K562 (cell line): ENCODE measurements at regions not wholly inside any gene's neighbourhood (a gene's known extent, or its start where the extent isn't known, plus 50 kb on each side); places are given as distances from the start of the nearest gene placed in this dataset.
"Not testable (repeated sequence)": the region's sequence is repeated elsewhere in the genome, so short reads cannot be mapped to it uniquely, and the experiment has no call there.

Experiments
- ATAC-seq: fragments of 200-7000 bp; cut with Tn5 transposase; 3 replicates; pipeline ENCODE4 v1.9.1; 2020; ENCODE audit warnings: moderate library complexity
- BruUV-seq: library from RNA; stranded (reverse); fragments of 400-500 nt; replicated peaks from 2 replicates; lab custom pipeline; 2021; lab: Mats Ljungman, UMichigan
- CTCF ChIA-PET: fragments of 300-600 bp; formaldehyde crosslinking; extraction: SDS; loops from one replicate; lab custom pipeline; 2021; ENCODE audit warnings: low intra/inter-chr PET ratio; lab: Yijun Ruan, JAX
- POLR2A ChIA-PET: fragments of 300-600, 350-650 bp; sonication (Branson Sonifier 250); formaldehyde crosslinking; extraction: SDS; loops from one replicate; lab custom pipeline; 2021; ENCODE audit warnings: antibody characterized with exemption, inconsistent platforms; lab: Yijun Ruan, JAX
- DNase-seq, 4 experiments: peaks; one replicate each; pipeline versions ENCODE4 v3.0.0 to v3.0.0-alpha.2; 2011 to 2018; ENCODE audit warnings: low spot score in 3 of 4, mixed read lengths in 3 of 4; ENCODE audit errors: extremely low read depth in 1 of 4
- FAIRE-seq: peaks from 2 replicates; lab custom pipeline; 2011; peaks lifted over from hg19 to GRCh38; lab: Jason Lieb, UNC
- H2AFZ ChIP-seq: 2 replicates; pipeline ENCODE4 v1.6.0; 2011; ENCODE audit warnings: low read depth, low read length, control low read depth, inconsistent platforms
- H3K27ac ChIP-seq: fragments of 200-600 bp; 3 replicates; pipeline ENCODE4 v1.8.0; 2011; ENCODE audit warnings: low read depth, mild to moderate bottlenecking, control low read depth, inconsistent platforms, low read length, moderate library complexity, mixed read lengths; ENCODE audit errors: extremely low read depth
- H3K27me3 ChIP-seq, 2 experiments: fragments of 300-600 bp in 1 of 2; 2 replicates in 1 of 2; 3 replicates in 1 of 2; pipeline versions ENCODE4 v1.6.0 to v1.8.0; 2011; ENCODE audit warnings: inconsistent platforms in 2 of 2, low read length in 2 of 2, mild to moderate bottlenecking in 1 of 2, mixed read lengths in 1 of 2, moderate library complexity in 1 of 2; ENCODE audit not compliant: control insufficient read depth in 2 of 2, insufficient read depth in 2 of 2
- H3K36me3 ChIP-seq: fragments of 300-600 bp; 3 replicates; pipeline ENCODE4 v1.8.0; 2011; ENCODE audit warnings: mild to moderate bottlenecking, low read length, inconsistent platforms; ENCODE audit not compliant: control insufficient read depth, insufficient read depth
- H3K4me1 ChIP-seq, 2 experiments: fragments of 200-600 bp in 1 of 2; replicated peaks in 1 of 2; 2 replicates in 1 of 2; 3 replicates in 1 of 2; pipeline versions ENCODE4 v1.5.1 to v1.8.0; 2011; ENCODE audit warnings: inconsistent platforms in 2 of 2, low read length in 2 of 2, mild to moderate bottlenecking in 1 of 2, mixed read lengths in 1 of 2, moderate library complexity in 1 of 2; ENCODE audit not compliant: control insufficient read depth in 2 of 2, insufficient read depth in 2 of 2
- H3K4me2 ChIP-seq: 2 replicates; pipeline ENCODE4 v1.6.1; 2011; ENCODE audit warnings: low read length, control low read depth, inconsistent platforms, mixed read lengths; ENCODE audit not compliant: insufficient read depth
- H3K4me3 ChIP-seq: fragments of 200-600 bp; sonication (generic), shearing (Covaris generic); 2 replicates; pipeline ENCODE4 v1.5.1; 2016; ENCODE audit warnings: control low read depth, inconsistent platforms
- H3K79me2 ChIP-seq: fragments of 200-600 bp; 3 replicates; pipeline ENCODE4 v1.8.0; 2011; ENCODE audit warnings: low read length, inconsistent platforms; ENCODE audit not compliant: control insufficient read depth, insufficient read depth
- H3K9ac ChIP-seq, 2 experiments: 2 replicates each; pipeline versions ENCODE4 v1.6.0 to v1.6.1; 2011; ENCODE audit warnings: low read depth in 2 of 2, low read length in 2 of 2, control low read depth in 1 of 2, inconsistent platforms in 1 of 2, mild to moderate bottlenecking in 1 of 2, mixed read lengths in 1 of 2; ENCODE audit not compliant: insufficient read depth in 1 of 2
- H3K9me1 ChIP-seq: one replicate; pipeline ENCODE4 v1.6.0; 2011; ENCODE audit warnings: inconsistent platforms, mild to moderate bottlenecking, low read length, moderate library complexity; ENCODE audit not compliant: control insufficient read depth, insufficient read depth
- H3K9me3 ChIP-seq: replicated peaks from 2 replicates; pipeline ENCODE4 v1.5.1; 2011; ENCODE audit warnings: low read depth, low read length, inconsistent platforms; ENCODE audit not compliant: control insufficient read depth, insufficient read depth
- H4K20me1 ChIP-seq: replicated peaks from 2 replicates; pipeline ENCODE4 v1.6.1; 2011; ENCODE audit warnings: low read length, inconsistent platforms, mixed read lengths; ENCODE audit not compliant: control insufficient read depth, insufficient read depth
- EGR1 ChIP-seq: fragments of 450-650 bp; conservative IDR thresholded peaks from 2 replicates; pipeline ENCODE4 v1.6.1; 2017; ENCODE audit warnings: mild to moderate bottlenecking
- FOXA3 ChIP-seq, 2 experiments: fragments of 450-650 bp in 1 of 2; sonication (generic) in 1 of 2; formaldehyde crosslinking; IDR thresholded peaks in 1 of 2; conservative IDR thresholded peaks in 1 of 2; 2 replicates each; pipeline versions ENCODE4 v1.4.0 to v1.8.0; 2020 to 2022; ENCODE audit warnings: mild to moderate bottlenecking in 2 of 2, missing genetic modification reagents in 1 of 2
- FOXK2 ChIP-seq, 2 experiments: fragments of 450-650 bp; IDR thresholded peaks in 1 of 2; conservative IDR thresholded peaks in 1 of 2; 2 replicates each; pipeline ENCODE4 v1.6.1; 2016; ENCODE audit warnings: low read depth in 2 of 2, mild to moderate bottlenecking in 1 of 2
- PHF8 ChIP-seq: fragments of 200-600 bp; sonication (generic); IDR thresholded peaks from 2 replicates; pipeline ENCODE4 v1.6.1; 2012; ENCODE audit warnings: mixed run types, mild to moderate bottlenecking, inconsistent platforms, low read length, moderate library complexity, borderline replicate concordance
- RBFOX2 ChIP-seq: fragments of 200-400 bp; formaldehyde crosslinking; IDR thresholded peaks from 2 replicates; pipeline ENCODE4 v1.6.1; 2017; ENCODE audit warnings: low read depth, mild to moderate bottlenecking, low read length, moderate library complexity
- YY1 ChIP-seq, 3 experiments: IDR thresholded peaks; 2 replicates each; pipeline ENCODE4 v1.6.1; 2011; ENCODE audit warnings: low read length in 2 of 3, mild to moderate bottlenecking in 2 of 3, moderate library complexity in 2 of 3, borderline replicate concordance in 1 of 3, control low read depth in 1 of 3, low read depth in 1 of 3; ENCODE audit not compliant: insufficient read depth in 3 of 3, insufficient replicate concordance in 2 of 3, control insufficient read depth in 1 of 3, insufficient read length in 1 of 3; ENCODE audit errors: extremely low read depth in 1 of 3
- WGBS: fragments of 100-300 bp; shearing (Covaris generic); methylation state at CpG from one replicate; pipeline ENCODE4 v1.1.6; 2016; ENCODE audit warnings: low coverage, mixed read lengths; ENCODE audit not compliant: insufficient coverage; ENCODE audit errors: missing lambda C conversion rate; 5-methylcytosine and 5-hydroxymethylcytosine counted together
- in situ Hi-C: fragments of 300-500 bp; cut with MboI; formaldehyde crosslinking; loops from 4 replicates; pipeline ENCODE4 v1.15.0; 2018; ENCODE audit warnings: inconsistent platforms, mixed read lengths
- intact Hi-C: fragments of 100-400 bp; cut with micrococcal nuclease; formaldehyde crosslinking; loops from 2 replicates; pipeline ENCODE4 v1.14.2; 2022

GRCh38 chr4:27075603-27076002 lies 215.0 kb downstream of the STIM2 start:
- 5% methylated on average over 13 of the region's 15 CpGs for WGBS
- not testable (repeated sequence) for H3K9me3 ChIP-seq
- TF ChIP-seq YY1 (IDR thresholded peaks at IDR 0.05; ENCODE audit: borderline replicate concordance in 1 of 3, control insufficient read depth in 1 of 3, extremely low read depth in 1 of 3, insufficient read depth in 3 of 3, insufficient read length in 1 of 3, insufficient replicate concordance in 2 of 3, low read depth in 1 of 3, low read length in 2 of 3) (peak in 1 of 3 experiments; percentile 55), PHF8 (0 out of 2 replicates have a peak, but pooled peaks have one; percentile 15), RBFOX2 (0 out of 2 replicates have a peak, but pooled peaks have one; percentile 15), FOXK2 (conservative IDR thresholded peaks at IDR 0.05 in 1 of 2, IDR thresholded peaks at IDR 0.05 in 1 of 2; ENCODE audit: low read depth in 2 of 2) (peak; percentile 65 to 70), EGR1 (peak; percentile 17; the same call in 1 of the 2 replicates), FOXA3 (CRISPR knock-in tag; conservative IDR thresholded peaks at IDR 0.05 in 1 of 2, IDR thresholded peaks at IDR 0.05 in 1 of 2) (peak; percentile 93 to 96)
- TF ChIP-seq, all 486 proteins: peak for 6; not testable (repeated sequence) for 480
- H3K27me3 ChIP-seq, H3K9me1 ChIP-seq, FAIRE-seq, H3K36me3 ChIP-seq, H3K27ac ChIP-seq, CTCF ChIA-PET, BruUV-seq, ATAC-seq, H3K4me1 ChIP-seq, in situ Hi-C loops, H4K20me1 ChIP-seq, H3K9ac ChIP-seq, POLR2A ChIA-PET, H3K79me2 ChIP-seq, intact Hi-C loops: not testable (repeated sequence)
- peak in 1 of 4 experiments; percentile 37 for DNase-seq
- Histone ChIP-seq H3K4me3 (peak overlapping the region; percentile 19), H3K4me2 (0 out of 2 replicates have a peak overlapping the region, but pooled peaks have one; percentile 32), H2AFZ (0 out of 2 replicates have a peak overlapping the region, but pooled peaks have one; percentile 63)
